ENCODE measurements at regions not wholly inside any gene's neighbourhood (a gene's known extent, or its start where the extent isn't known, plus 50 kb on each side); places are given as distances from the start of the nearest gene placed in this dataset.

DNA sequence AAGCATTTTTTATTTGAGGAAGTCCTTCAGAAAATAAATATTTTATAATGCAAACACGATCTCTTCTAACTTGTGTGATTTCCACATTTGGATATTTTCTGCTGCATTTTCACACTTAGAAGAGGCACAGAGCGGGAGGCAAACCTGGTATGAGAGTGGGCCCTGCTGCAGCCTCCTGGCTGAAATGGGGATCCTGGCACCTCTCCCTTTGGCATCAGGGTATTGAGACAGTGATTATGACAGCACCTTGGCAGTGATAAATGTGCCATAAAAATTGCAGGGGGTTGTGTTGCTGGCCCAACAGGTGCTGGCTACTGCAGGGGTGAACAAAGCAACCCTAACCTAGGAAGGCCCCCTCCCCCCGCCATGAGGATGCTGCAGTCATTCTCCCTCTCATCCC lies 128.6 kb downstream of the TSN start:
- TF ChIP-seq, protein P1, sequence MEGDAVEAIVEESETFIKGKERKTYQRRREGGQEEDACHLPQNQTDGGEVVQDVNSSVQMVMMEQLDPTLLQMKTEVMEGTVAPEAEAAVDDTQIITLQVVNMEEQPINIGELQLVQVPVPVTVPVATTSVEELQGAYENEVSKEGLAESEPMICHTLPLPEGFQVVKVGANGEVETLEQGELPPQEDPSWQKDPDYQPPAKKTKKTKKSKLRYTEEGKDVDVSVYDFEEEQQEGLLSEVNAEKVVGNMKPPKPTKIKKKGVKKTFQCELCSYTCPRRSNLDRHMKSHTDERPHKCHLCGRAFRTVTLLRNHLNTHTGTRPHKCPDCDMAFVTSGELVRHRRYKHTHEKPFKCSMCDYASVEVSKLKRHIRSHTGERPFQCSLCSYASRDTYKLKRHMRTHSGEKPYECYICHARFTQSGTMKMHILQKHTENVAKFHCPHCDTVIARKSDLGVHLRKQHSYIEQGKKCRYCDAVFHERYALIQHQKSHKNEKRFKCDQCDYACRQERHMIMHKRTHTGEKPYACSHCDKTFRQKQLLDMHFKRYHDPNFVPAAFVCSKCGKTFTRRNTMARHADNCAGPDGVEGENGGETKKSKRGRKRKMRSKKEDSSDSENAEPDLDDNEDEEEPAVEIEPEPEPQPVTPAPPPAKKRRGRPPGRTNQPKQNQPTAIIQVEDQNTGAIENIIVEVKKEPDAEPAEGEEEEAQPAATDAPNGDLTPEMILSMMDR (IDR thresholded peaks at IDR 0.05), result no peak
- TF ChIP-seq POLR2A (IDR thresholded peaks at IDR 0.05), result no peak

Measured in Peyer's patch (tissue), 4 donors.